Heart left ventricle (tissue), 16 donors: ENCODE measurements at regions not wholly inside any gene's neighbourhood (a gene's known extent, or its start where the extent isn't known, plus 50 kb on each side); places are given as distances from the start of the nearest gene placed in this dataset.

Source experiments
- ATAC-seq, 4 donors: fragments of 200-7000 bp; cut with Tn5 transposase; one replicate each; pipeline ENCODE4 v1.9.1; 2020 to 2022; ENCODE audit warnings: moderate library complexity in 4 of 4, mild to moderate bottlenecking in 3 of 4, moderate number of reproducible peaks in 1 of 4
- DNase-seq, 5 donors: peaks; one replicate each; pipeline ENCODE4 v3.0.0-alpha.2; 2020
- H3K27ac ChIP-seq, 12 donors: fragments of 200-600 bp; sonication (generic) in 4 of 12; one replicate each; pipeline versions ENCODE4 v1.5.0 to v1.8.0; 2016 to 2022; ENCODE audit warnings: mild to moderate bottlenecking in 2 of 12
- H3K27me3 ChIP-seq, 9 donors: fragments of 200-600 bp; sonication (generic) in 2 of 9; one replicate each; pipeline versions ENCODE4 v1.5.1 to v1.8.0; 2016 to 2022; ENCODE audit warnings: mild to moderate bottlenecking in 3 of 9
- H3K36me3 ChIP-seq, 9 donors: fragments of 200-600 bp; sonication (generic) in 2 of 9; one replicate each; pipeline versions ENCODE4 v1.5.0 to v1.8.0; 2018 to 2022; ENCODE audit warnings: mild to moderate bottlenecking in 2 of 9
- H3K4me1 ChIP-seq, 12 donors: fragments of 200-600 bp; sonication (generic) in 4 of 12; one replicate each; pipeline versions ENCODE4 v1.5.0 to v1.8.0; 2016 to 2022; ENCODE audit warnings: mild to moderate bottlenecking in 3 of 12
- H3K4me3 ChIP-seq, 12 donors: fragments of 200-600 bp; sonication (generic) in 4 of 12; one replicate each; pipeline versions ENCODE4 v1.5.0 to v1.8.0; 2017 to 2022; ENCODE audit warnings: mild to moderate bottlenecking in 9 of 12, moderate library complexity in 4 of 12
- H3K9me3 ChIP-seq, 12 donors: fragments of 200-600 bp; sonication (generic) in 4 of 12; one replicate each; pipeline versions ENCODE4 v1.5.0 to v1.8.0; 2016 to 2022; ENCODE audit warnings: mild to moderate bottlenecking in 1 of 12
- CTCF ChIP-seq, 12 donors: fragments of 200-600 bp; sonication (generic) in 4 of 12; IDR thresholded peaks; one replicate each; pipeline versions ENCODE4 v1.5.0 to v1.8.0; 2018 to 2022; ENCODE audit warnings: antibody characterized with exemption in 12 of 12, mild to moderate bottlenecking in 5 of 12
- POLR2A ChIP-seq, 2 donors: fragments of 450-650 bp; IDR thresholded peaks; one replicate each; pipeline ENCODE4 v1.6.1; 2017; ENCODE audit warnings: antibody characterized with exemption in 2 of 2, mild to moderate bottlenecking in 2 of 2, moderate library complexity in 2 of 2
- WGBS, 4 donors: extraction: QIAGEN DNeasy Blood & Tissue Kit in 2 of 4; methylation state at CpG; one replicate each; pipeline versions ENCODE4 v1.1.5 to v1.1.7; 2013 to 2018; 5-methylcytosine and 5-hydroxymethylcytosine counted together
- intact Hi-C, 10 donors: fragments of 100-400 bp; cut with DNase I; formaldehyde crosslinking; loops; one replicate each; pipeline versions ENCODE4 v1.11.1 to v1.14.2; 2022
- donor health status: ischemic (EF 13 %, LVEDD 7.1; RV severe dilation, severe dysfunction).
- donor health status: healthy with polysubstance abuse.
- donor health status: DM: no; HTN: yes; CAD: no.
- donor health status: DM: no; HTN: no; CAD: no.
- donor health status: ischemic (EF 25% LVEDD 6.9; RV normal size, moderate dysfunction).
- donor health status: ischemic (EF 25% LVEDD 5.7; RV mildly dilated, moderate dysfunction).
- donor health status: healthy.
- donor health status: DM: yes; HTN: yes; CAD: no.
- donor health status: ischemic (EF 35%, LVEDD 5.7; RV mildly dilated, moderate dysfunction).
- donor health status: nonischemic (EF 11% LVEDD 7.7; RV severe dilation, severe dysfunction).
- donor health status: DM: yes; HTN: yes; CAD: no.
- donor health status: PGD.
- donor health status: ischemic (EF 29% LVEDD 5.4; RV normal size, mild dysfunction).
- donor health status: nonischemic (EF 23%, LVEDD 6.1; RV moderate dilation, normal function).

- DNase-seq (no peak), ATAC-seq (no peak)
- Histone ChIP-seq H3K4me1 (no peaks in the 10 kb centered on the region), H3K9me3 (peaks cover 0 to 6% (median 0%) of the 10 kb centered on the region in 12 donors), H3K27ac (no peak overlapping the region), H3K27me3 (no peaks in the 10 kb centered on the region), H3K4me3 (no peak overlapping the region), H3K36me3 (no peaks in the 10 kb centered on the region)
- TF ChIP-seq CTCF (IDR thresholded peaks at IDR 0.05) (no peak), POLR2A (IDR thresholded peaks at IDR 0.05) (no peak)
- intact Hi-C loops = no loop called here
- 74 to 78% (median 75%) methylated on average over 4 of the region's 4 CpGs for WGBS, 4 donors
Measured at GRCh38 chr14:45972416-45972815, 679.2 kb downstream of the RPL10L start.

- Histone ChIP-seq H3K9me3 (peaks cover 0 to 7% (median 0%) of the 10 kb centered on the region in 12 donors), H3K27ac (no peak overlapping the region), H3K36me3 (no peaks in the 10 kb centered on the region), H3K4me1 (no peaks in the 10 kb centered on the region), H3K27me3 (no peaks in the 10 kb centered on the region), H3K4me3 (no peak overlapping the region)
- TF ChIP-seq POLR2A (IDR thresholded peaks at IDR 0.05) (no peak), CTCF (IDR thresholded peaks at IDR 0.05) (no peak)
- intact Hi-C loops = no loop called here
- DNase-seq (no peak), ATAC-seq (no peak)
- WGBS, 4 donors = 76 to 90% (median 80%) methylated on average over 1 of the region's 1 CpG
Measured at GRCh38 chr14:45970621-45971020, 681.0 kb downstream of the RPL10L start.

- Histone ChIP-seq H3K27ac (no peak overlapping the region), H3K9me3 (peaks cover 0 to 7% (median 0%) of the 10 kb centered on the region in 12 donors), H3K4me1 (no peaks in the 10 kb centered on the region), H3K36me3 (no peaks in the 10 kb centered on the region), H3K4me3 (no peak overlapping the region), H3K27me3 (no peaks in the 10 kb centered on the region)
- TF ChIP-seq POLR2A (IDR thresholded peaks at IDR 0.05) = no peak
- no peak for TF ChIP-seq CTCF (IDR thresholded peaks at IDR 0.05)
- no peak for DNase-seq
- intact Hi-C loops = no loop called here
- WGBS, 4 donors = 70 to 91% (median 84%) methylated on average over 1 of the region's 1 CpG
- no peak for ATAC-seq
Measured at GRCh38 chr14:45968037-45968436, 683.5 kb downstream of the RPL10L start.

GRCh38 chr14:45949479-45949878, 696.5 kb upstream of the MIS18BP1 start:
- Histone ChIP-seq H3K4me1 (no peaks in the 10 kb centered on the region), H3K9me3 (no peaks in the 10 kb centered on the region), H3K27me3 (no peaks in the 10 kb centered on the region), H3K36me3 (no peaks in the 10 kb centered on the region), H3K4me3 (no peak overlapping the region), H3K27ac (no peak overlapping the region)
- no peak for TF ChIP-seq CTCF (IDR thresholded peaks at IDR 0.05)
- intact Hi-C loops = no loop called here
- 49 to 64% (median 58%) methylated on average over 2 of the region's 2 CpGs for WGBS, 4 donors
- ATAC-seq (no peak), DNase-seq (no peak)
